WTC11 (cell line): ENCODE measurements at regions not wholly inside any gene's neighbourhood (a gene's known extent, or its start where the extent isn't known, plus 50 kb on each side); places are given as distances from the start of the nearest gene placed in this dataset.

Source experiments
- ATAC-seq: fragments of 200-7000 bp; cut with Tn5 transposase; 2 replicates; pipeline ENCODE4 v1.10.0; 2021; ENCODE audit warnings: mild to moderate bottlenecking, moderate library complexity
- CTCF ChIA-PET: fragments of 300-600 bp; sonication (Branson Sonifier 250); formaldehyde crosslinking; loops from one replicate; lab custom pipeline; 2021; ENCODE audit warnings: antibody characterized with exemption; lab: Charles Lee
- POLR2A ChIA-PET: fragments of 350-600 bp; sonication (Branson Sonifier 250); formaldehyde crosslinking; loops from one replicate; lab custom pipeline; 2021; ENCODE audit warnings: antibody characterized with exemption; lab: Charles Lee
- DNase-seq: peaks from one replicate; pipeline ENCODE4 v3.0.0; 2021; ENCODE audit warnings: low spot score
- H3K27ac Mint-ChIP-seq: 2 replicates; pipeline ENCODE4 v1.8.0; 2021; ENCODE audit warnings: mixed read lengths
- H3K27me3 Mint-ChIP-seq: 2 replicates; pipeline ENCODE4 v1.8.0; 2021; ENCODE audit warnings: low read depth, mild to moderate bottlenecking, moderate library complexity, mixed read lengths
- H3K36me3 Mint-ChIP-seq: 2 replicates; pipeline ENCODE4 v1.8.0; 2021; ENCODE audit warnings: mixed read lengths
- H3K4me1 Mint-ChIP-seq: 2 replicates; pipeline ENCODE4 v1.8.0; 2022; ENCODE audit warnings: mixed read lengths
- H3K4me3 Mint-ChIP-seq: 2 replicates; pipeline ENCODE4 v1.8.0; 2021; ENCODE audit warnings: mild to moderate bottlenecking, moderate library complexity, mixed read lengths
- H3K9me3 Mint-ChIP-seq: 2 replicates; pipeline ENCODE4 v1.8.0; 2021; ENCODE audit warnings: mixed read lengths
- AR ChIP-seq: fragments of 250-450 bp; sonication (Bioruptor Pico); IDR thresholded peaks from 2 replicates; pipeline ENCODE4 v1.9.0; 2021; ENCODE audit warnings: mild to moderate bottlenecking
- ATF2 ChIP-seq: sonication (generic); formaldehyde crosslinking; IDR thresholded peaks from 2 replicates; pipeline ENCODE4 v1.8.1; 2022; ENCODE audit warnings: low read depth, missing genetic modification reagents, borderline replicate concordance
- ATF3 ChIP-seq: sonication (generic); formaldehyde crosslinking; conservative IDR thresholded peaks from 2 replicates; pipeline ENCODE4 v1.8.1; 2022; ENCODE audit warnings: mild to moderate bottlenecking, missing genetic modification reagents
- CTCF ChIP-seq: fragments of 200-600 bp; IDR thresholded peaks from 2 replicates; pipeline ENCODE4 v1.8.0; 2022; ENCODE audit warnings: antibody characterized with exemption
- E2F1 ChIP-seq: sonication (generic); formaldehyde crosslinking; IDR thresholded peaks from 2 replicates; pipeline ENCODE4 v1.8.0; 2022; ENCODE audit warnings: mild to moderate bottlenecking, missing genetic modification reagents
- GTF2I ChIP-seq: fragments of 250-450 bp; sonication (Bioruptor Pico); conservative IDR thresholded peaks from 2 replicates; pipeline ENCODE4 v1.4.0; 2021; ENCODE audit warnings: mild to moderate bottlenecking
- IRF2 ChIP-seq: sonication (generic); formaldehyde crosslinking; IDR thresholded peaks from 2 replicates; pipeline ENCODE4 v1.8.0; 2022; ENCODE audit warnings: low read depth, missing genetic modification reagents, borderline replicate concordance
- JAZF1 ChIP-seq: fragments of 250-450 bp; sonication (Bioruptor Pico); IDR thresholded peaks from 2 replicates; pipeline ENCODE4 v1.9.0; 2021; ENCODE audit warnings: moderate library complexity, mild to moderate bottlenecking, inconsistent platforms
- NFATC4 ChIP-seq: fragments of 250-450 bp; sonication (Bioruptor Pico); IDR thresholded peaks from 2 replicates; pipeline ENCODE4 v1.9.0; 2021; ENCODE audit warnings: mild to moderate bottlenecking
- NFYB ChIP-seq: sonication (generic); formaldehyde crosslinking; conservative IDR thresholded peaks from 2 replicates; pipeline ENCODE4 v1.8.0; 2022; ENCODE audit warnings: low read depth, missing genetic modification reagents
- NR2C2 ChIP-seq: sonication (generic); formaldehyde crosslinking; IDR thresholded peaks from 2 replicates; pipeline ENCODE4 v1.8.0; 2022; ENCODE audit warnings: mild to moderate bottlenecking, missing genetic modification reagents
- OVOL2 ChIP-seq: fragments of 250-450 bp; sonication (Bioruptor Pico); IDR thresholded peaks from 2 replicates; pipeline ENCODE4 v1.9.0; 2021; ENCODE audit warnings: mild to moderate bottlenecking, borderline replicate concordance
- SMAD3 ChIP-seq: sonication (generic); formaldehyde crosslinking; IDR thresholded peaks from 2 replicates; pipeline ENCODE4 v1.8.0; 2022; ENCODE audit warnings: missing genetic modification reagents, mild to moderate bottlenecking, borderline replicate concordance
- SMAD4 ChIP-seq: sonication (generic); formaldehyde crosslinking; IDR thresholded peaks from 2 replicates; pipeline ENCODE4 v1.8.0; 2022; ENCODE audit warnings: mild to moderate bottlenecking, missing genetic modification reagents
- ZBTB21 ChIP-seq: sonication (generic); formaldehyde crosslinking; IDR thresholded peaks from 2 replicates; pipeline ENCODE4 v1.8.1; 2023; ENCODE audit warnings: mild to moderate bottlenecking, missing genetic modification reagents, borderline replicate concordance
- ZNF263 ChIP-seq: sonication (generic); formaldehyde crosslinking; IDR thresholded peaks from 2 replicates; pipeline ENCODE4 v1.8.1; 2022; ENCODE audit warnings: low read depth, mild to moderate bottlenecking, moderate library complexity, missing genetic modification reagents
- ZNF423 ChIP-seq: fragments of 250-450 bp; sonication (Bioruptor Pico); IDR thresholded peaks from 2 replicates; pipeline ENCODE4 v2.1.2; 2022; ENCODE audit warnings: mild to moderate bottlenecking, moderate library complexity
- ZNF512 ChIP-seq: sonication (generic); formaldehyde crosslinking; IDR thresholded peaks from 2 replicates; pipeline ENCODE4 v1.8.1; 2022; ENCODE audit warnings: missing genetic modification reagents, borderline replicate concordance
- ZNF671 ChIP-seq: fragments of 250-450 bp; sonication (Bioruptor Pico); IDR thresholded peaks from 2 replicates; pipeline ENCODE4 v1.8.0; 2021; ENCODE audit warnings: mild to moderate bottlenecking

- H3K9me3 Mint-ChIP-seq: peaks cover 5% of the 10 kb centered on the region
- TF ChIP-seq ATF3 (CRISPR knock-in tag) (no peak), GTF2I (CRISPR knock-in tag) (no peak), SMAD3 (CRISPR knock-in tag) (no peak), ATF2 (CRISPR knock-in tag) (no peak), CTCF (no peak), NFYB (CRISPR knock-in tag) (no peak), JAZF1 (CRISPR knock-in tag) (no peak), NR2C2 (CRISPR knock-in tag) (no peak), E2F1 (no peak), ZNF512 (CRISPR knock-in tag) (no peak), ZNF671 (no peak), NFATC4 (no peak), OVOL2 (CRISPR knock-in tag) (no peak), ZNF423 (CRISPR knock-in tag) (no peak), IRF2 (no peak), ZBTB21 (CRISPR knock-in tag) (no peak), AR (CRISPR knock-in tag) (no peak)
- TF ChIP-seq, all 79 proteins: peak for 0
- H3K4me3 Mint-ChIP-seq: no peak overlapping the region
- DNase-seq (no peak), ATAC-seq (no peak)
- H3K27ac Mint-ChIP-seq: no peak overlapping the region
- H3K4me1 Mint-ChIP-seq: peaks cover 9% of the 10 kb centered on the region
- peaks cover 18% of the 10 kb centered on the region for H3K27me3 Mint-ChIP-seq
- ChIA-PET POLR2A (no interaction called here), CTCF (no interaction called here)
- no peaks in the 10 kb centered on the region for H3K36me3 Mint-ChIP-seq
These were observed 52.5 kb downstream of the PF4 start for GRCh38 chr4:73929278-73929677.

- no peak for DNase-seq
- TF ChIP-seq SMAD4: no peak
- TF ChIP-seq GTF2I (CRISPR knock-in tag): no peak
- TF ChIP-seq JAZF1 (CRISPR knock-in tag): no peak
- no peak for TF ChIP-seq ZNF263 (CRISPR knock-in tag)
- POLR2A ChIA-PET: no interaction called here
- no peak for ATAC-seq
- Mint-ChIP-seq H3K4me3 (no peak overlapping the region), H3K36me3 (no peaks in the 10 kb centered on the region), H3K4me1 (no peaks in the 10 kb centered on the region), H3K9me3 (no peaks in the 10 kb centered on the region), H3K27ac (no peak overlapping the region), H3K27me3 (0 out of 2 replicates have a peak, but pooled peaks cover 6% of the 10 kb centered on the region)
- CTCF ChIA-PET: interaction anchor here (1.2 kb wide), 1 partner anchor 211 kb away, joined by 3 read pairs; no protein-coding TSS in a partner anchor
These were observed 54.4 kb downstream of the CXCL1 start for GRCh38 chr4:73923631-73923937.
